ENCODE measurements at regions not wholly inside any gene's neighbourhood (a gene's known extent, or its start where the extent isn't known, plus 50 kb on each side); places are given as distances from the start of the nearest gene placed in this dataset.

DNA sequence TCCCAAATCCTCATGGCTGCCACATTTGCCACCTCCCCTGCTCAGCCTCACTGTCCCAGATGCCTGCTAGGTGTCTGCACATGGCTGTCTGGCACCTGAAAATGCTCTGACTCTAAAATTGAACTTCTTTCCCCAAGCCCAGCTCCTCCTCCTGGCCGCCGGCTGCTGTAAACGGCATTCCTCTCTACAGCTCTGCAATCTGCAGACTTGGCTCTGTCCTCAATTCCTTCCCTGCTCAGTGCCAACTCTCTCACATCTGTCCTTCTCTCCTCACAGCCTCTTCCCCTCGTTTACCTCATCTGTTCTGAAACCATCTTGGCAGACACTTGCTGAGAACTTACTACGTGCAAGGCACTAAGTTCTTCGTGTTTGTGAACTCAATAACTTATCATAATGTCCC is 169.4 kb upstream of the SYT13 start:
- TF ChIP-seq, protein P1, sequence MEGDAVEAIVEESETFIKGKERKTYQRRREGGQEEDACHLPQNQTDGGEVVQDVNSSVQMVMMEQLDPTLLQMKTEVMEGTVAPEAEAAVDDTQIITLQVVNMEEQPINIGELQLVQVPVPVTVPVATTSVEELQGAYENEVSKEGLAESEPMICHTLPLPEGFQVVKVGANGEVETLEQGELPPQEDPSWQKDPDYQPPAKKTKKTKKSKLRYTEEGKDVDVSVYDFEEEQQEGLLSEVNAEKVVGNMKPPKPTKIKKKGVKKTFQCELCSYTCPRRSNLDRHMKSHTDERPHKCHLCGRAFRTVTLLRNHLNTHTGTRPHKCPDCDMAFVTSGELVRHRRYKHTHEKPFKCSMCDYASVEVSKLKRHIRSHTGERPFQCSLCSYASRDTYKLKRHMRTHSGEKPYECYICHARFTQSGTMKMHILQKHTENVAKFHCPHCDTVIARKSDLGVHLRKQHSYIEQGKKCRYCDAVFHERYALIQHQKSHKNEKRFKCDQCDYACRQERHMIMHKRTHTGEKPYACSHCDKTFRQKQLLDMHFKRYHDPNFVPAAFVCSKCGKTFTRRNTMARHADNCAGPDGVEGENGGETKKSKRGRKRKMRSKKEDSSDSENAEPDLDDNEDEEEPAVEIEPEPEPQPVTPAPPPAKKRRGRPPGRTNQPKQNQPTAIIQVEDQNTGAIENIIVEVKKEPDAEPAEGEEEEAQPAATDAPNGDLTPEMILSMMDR (IDR thresholded peaks at IDR 0.05; ENCODE audit: low read depth, low read length): no peak
- no peak for DNase-seq (ENCODE audit: extremely low read depth, low read depth)

DNA sequence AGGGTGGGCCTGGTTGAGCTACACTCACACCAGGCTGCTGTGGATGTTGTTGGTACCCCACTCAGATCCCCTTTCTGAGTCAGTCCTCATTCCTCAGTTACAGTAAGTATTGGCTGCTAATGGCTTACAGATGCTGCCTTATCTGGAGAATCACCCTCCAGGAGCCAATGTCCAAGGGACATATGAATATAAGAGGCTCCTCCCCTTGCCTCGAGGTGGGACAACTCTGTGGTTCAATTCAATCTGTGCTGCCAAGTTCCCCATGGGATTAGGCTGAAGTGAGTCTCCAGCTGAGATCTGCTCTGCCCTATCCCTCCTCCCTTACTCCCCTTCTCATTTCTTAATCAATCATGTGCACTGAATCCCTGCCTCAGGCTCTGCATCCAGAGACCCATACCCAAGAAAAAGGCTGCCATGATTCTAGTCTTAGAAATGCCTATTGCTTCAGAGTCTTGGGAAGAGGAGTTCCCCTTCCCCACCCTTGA is 168.8 kb upstream of the SYT13 start:
- TF ChIP-seq, protein P1 (IDR thresholded peaks at IDR 0.05; ENCODE audit: low read depth, low read length): no peak
- DNase-seq (ENCODE audit: extremely low read depth, low read depth): no peak

DNA sequence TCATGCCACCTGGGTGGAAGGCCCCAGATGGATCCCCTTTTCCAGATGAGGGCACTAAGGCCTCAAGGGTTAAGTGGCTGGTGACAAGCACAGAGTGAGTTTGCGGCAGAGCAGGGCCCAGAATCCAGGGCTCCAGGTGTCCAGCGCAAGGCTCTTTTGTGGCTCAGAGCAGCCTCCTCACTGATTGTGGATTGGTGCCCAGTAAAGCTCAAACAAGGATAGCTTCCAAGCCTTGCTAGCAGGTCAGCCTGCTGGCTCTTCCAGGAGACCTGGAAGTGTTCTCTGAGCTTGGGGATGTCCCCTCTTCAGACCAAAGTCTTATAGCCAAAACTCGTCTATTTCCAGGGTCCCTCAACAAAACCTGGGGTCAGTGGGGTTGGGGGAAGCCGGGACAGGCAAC is 167.6 kb upstream of the SYT13 start:
- DNase-seq (ENCODE audit: extremely low read depth, low read depth): no peak
- TF ChIP-seq, protein P1 (IDR thresholded peaks at IDR 0.05; ENCODE audit: low read depth, low read length): no peak

DNA sequence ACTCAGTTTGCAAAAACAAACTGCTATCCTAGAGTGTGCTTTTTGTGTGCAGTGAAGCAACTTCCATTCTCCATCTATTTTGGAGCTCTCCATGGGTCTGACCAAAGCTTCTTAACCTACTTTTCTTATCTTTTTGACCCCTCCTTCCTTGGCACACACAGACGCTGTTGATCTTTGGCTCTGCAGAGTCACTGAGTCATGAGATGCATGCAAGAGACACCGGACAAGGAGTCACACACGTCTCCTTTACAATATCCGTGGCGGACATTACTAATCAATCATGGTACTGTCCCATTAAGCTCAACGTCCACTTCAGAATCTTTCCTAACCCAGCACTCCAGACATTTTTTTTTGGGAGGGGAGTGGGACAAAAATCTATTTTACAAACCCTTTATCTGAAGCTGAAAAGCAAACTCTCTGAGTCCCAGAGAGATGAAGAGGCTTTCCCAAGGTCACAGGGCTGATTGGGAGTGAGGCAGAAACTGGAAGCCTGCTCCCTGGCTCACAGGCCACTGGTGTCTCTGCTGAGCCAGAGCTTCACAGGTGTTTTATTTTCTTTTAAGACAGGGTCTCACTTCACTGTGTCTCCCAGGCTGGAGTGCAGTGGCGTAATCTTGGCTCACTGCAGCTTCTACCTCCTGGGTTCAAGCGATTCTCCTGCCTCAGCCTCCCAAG is 165.8 kb upstream of the SYT13 start:
- TF ChIP-seq, protein P1 (IDR thresholded peaks at IDR 0.05; ENCODE audit: low read depth, low read length): no peak
- DNase-seq (ENCODE audit: extremely low read depth, low read depth): no peak

DNA sequence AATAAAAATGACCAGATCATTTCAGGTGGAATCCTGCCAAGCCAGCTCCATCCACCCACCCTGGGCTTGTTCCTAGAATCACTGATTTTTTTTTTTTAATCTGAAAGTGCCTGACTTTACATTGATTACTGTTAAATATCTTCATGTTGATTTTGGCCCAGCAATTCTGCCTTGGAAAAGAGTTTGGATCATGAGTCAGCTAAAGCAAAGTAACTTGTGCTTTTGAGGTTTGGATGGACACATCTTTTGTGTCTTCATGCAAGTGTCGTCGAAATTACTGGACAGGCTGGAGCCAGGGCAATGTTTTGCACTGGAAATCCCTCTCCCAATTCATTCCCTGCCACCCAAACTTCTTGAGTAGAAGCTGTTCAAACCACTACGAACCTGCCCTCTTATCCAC is 164.0 kb upstream of the SYT13 start:
- TF ChIP-seq, protein P1 (IDR thresholded peaks at IDR 0.05; ENCODE audit: low read depth, low read length): no peak
- no peak for DNase-seq (ENCODE audit: extremely low read depth, low read depth)

DNA sequence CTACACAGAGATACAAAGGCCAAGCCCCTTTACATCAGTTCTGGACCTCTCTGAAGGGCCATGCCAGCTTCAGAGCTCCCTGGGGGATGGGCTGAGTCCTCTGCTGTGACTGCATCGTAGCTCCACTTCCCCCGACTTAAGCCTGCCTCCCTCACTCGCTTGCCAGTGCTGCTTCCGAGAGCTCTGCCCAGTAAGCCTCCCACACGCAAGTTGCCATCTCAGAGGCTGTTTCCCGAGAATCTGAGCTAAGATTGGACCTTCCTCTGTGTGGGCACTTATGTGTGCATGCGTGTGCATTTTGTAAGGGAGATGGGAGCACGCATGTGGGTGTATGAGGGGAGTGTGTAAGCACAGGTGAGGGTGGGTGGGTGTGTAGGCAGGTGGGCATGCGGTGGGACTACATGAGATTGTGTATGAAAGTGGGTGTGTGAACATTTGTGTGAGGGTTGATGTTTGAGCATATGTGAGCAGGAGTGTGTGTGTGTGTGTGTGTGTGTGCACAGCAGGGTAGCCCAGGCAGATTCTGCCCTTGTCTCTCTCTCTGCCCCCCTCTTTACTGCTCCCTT is 163.0 kb upstream of the SYT13 start:
- no peak for DNase-seq (ENCODE audit: extremely low read depth, low read depth)
- TF ChIP-seq, protein P1 (IDR thresholded peaks at IDR 0.05; ENCODE audit: low read depth, low read length): no peak

- DNase-seq (ENCODE audit: extremely low read depth, low read depth): no peak
- TF ChIP-seq, protein P1 (IDR thresholded peaks at IDR 0.05; ENCODE audit: low read depth, low read length): no peak
These were observed 162.4 kb upstream of the SYT13 start for GRCh38 chr11:45448561-45448960.
